GM21360 (cell line): ENCODE measurements at regions not wholly inside any gene's neighbourhood (a gene's known extent, or its start where the extent isn't known, plus 50 kb on each side); places are given as distances from the start of the nearest gene placed in this dataset.
A peak's percentile ranks its signal among the peaks of the same experiment; 100 is the strongest.

Experiments used
- ATAC-seq: cut with Tn5 transposase; IDR thresholded peaks from one replicate; pipeline ENCODE4 v1.9.1; 2021; ENCODE audit warnings: mild to moderate bottlenecking, moderate library complexity; ENCODE audit not compliant: unreplicated experiment

DNA sequence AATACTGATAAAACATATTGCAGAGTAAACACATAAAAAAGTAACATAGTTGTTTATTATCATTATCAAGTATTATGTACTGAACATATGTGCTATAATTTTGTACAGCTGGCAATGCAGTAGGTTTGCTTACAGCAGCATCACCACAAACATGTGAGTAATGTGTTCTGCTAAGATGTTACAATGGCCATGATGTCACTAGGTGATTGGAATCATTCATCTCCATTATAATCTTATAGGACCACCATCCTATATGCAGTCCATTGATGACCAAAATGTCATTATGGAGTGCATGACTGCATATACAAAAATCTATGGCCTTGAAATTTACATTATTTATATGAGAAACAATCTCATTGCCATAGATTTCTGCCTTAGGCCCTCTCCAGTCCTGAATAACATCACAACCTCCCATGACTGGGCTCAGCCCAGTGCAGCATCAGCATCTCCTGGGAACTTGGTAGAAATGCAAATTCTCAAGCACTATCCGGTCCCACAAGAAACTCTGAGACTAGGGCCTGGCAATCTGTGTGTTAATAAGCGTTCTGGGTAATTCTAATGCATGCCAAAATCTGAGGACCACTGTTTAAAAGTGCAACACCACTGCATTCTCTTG, 352.0 kb upstream of the MARCKS start:
- no peak for ATAC-seq

GRCh38 chr6:113508249-113508648, 348.9 kb upstream of the MARCKS start:
- ATAC-seq = no peak

GRCh38 chr6:113511100-113511499, 346.0 kb upstream of the MARCKS start:
- ATAC-seq = no peak

GRCh38 chr6:113512576-113512975, 344.6 kb upstream of the MARCKS start:
- ATAC-seq = no peak

GRCh38 chr6:113513086-113513485, 344.1 kb upstream of the MARCKS start:
- ATAC-seq = no peak

DNA sequence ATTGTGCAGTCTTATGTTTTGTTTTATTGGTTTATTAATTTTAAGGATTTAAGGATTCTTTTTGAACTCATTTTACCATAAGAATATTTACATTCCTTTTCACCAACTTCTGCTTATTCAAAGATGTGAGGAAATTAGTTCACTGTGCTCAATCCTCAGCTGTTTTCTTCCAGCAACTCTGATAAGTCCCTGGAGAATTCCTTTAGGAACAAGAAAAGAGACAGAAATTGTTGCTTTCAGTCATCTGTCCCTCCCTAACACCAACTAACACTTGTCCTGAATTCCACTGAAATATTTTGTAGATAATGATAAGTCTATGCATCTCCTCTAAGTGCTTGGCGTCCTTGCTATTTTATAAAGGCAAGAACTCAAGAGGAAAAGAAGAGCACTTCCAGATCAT, 334.8 kb upstream of the MARCKS start:
- no peak for ATAC-seq

DNA sequence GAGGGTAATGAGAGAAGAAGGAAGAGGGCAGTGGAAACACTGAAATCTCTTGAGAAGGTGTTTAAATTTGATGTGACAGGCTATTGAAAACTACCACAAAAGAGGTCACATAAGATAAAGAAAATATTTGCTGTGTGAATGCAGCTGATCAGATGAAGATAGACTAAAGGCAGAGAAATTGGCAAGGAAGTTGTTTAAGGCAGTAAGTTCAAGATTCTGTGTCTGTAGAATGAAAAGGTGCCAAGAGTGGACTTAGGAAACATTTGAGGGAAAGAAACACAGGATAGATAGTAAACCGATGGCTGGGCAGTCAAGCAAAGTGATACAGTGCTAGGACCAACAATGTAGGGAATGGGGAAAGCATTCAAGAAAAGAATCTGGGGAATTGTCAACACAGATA, 332.3 kb upstream of the MARCKS start:
- no peak for ATAC-seq

DNA sequence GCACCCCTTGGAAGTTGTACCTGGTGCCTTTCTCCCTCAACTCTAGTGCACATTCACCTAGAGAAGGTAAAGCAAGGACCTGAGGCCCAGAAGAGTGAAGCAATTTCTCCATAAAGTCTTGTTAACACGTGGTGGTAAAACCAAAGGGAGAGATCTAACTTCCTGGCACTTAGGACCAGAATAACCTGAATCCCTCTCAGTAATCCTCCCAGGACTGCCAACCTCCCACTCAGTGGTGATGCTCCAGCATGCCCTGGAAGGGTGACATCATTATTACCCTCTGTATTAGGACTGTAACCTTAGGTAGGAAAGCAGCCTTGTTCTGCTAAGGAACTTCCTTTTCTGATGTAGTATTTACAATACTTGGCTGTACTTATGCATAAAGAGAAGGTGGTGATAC, 330.6 kb upstream of the MARCKS start:
- no peak for ATAC-seq

- no peak for ATAC-seq
Measured at GRCh38 chr6:113526995-113527394, 330.1 kb upstream of the MARCKS start.

DNA sequence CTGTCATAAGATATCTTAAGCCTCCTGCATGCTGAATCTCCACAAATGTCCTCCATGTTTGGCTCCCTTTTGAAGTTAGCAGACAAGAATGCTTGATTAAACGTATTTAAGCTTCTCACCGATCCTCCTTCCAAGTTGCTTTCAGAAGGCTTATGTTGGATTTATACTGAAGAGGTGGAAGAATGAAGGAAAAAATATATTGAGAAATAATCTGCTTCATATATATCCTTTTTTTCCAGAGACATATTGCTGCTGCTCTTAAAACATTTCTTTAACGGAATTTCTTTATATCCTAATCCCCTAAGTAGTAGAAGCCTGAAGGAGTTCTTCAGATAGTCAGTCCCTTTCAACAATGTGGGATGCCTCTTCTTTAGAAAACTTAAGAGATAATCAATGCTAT, 329.0 kb upstream of the MARCKS start:
- ATAC-seq = no peak

DNA sequence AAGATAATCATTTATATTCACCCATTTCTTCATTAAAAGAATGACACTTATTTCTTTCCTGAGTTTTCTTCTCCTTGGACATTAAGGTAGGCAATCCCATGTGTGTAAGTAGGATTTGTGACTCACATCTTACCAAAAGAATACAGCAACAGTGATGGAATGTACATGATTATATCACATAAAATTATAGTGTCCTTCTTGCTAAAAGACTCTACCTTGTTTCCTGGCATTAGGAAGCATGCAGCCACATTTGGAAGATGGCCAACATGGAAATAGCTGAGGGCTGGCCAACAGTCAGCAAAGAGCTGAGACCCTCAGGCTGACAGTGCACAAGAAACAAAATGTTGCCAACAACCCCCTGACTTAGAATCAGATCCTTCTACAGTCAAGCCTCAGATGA, 327.9 kb upstream of the MARCKS start:
- no peak for ATAC-seq

GRCh38 chr6:113529879-113530278, 327.3 kb upstream of the MARCKS start:
- ATAC-seq = no peak

GRCh38 chr6:113530769-113531168, 326.4 kb upstream of the MARCKS start:
- ATAC-seq = no peak

DNA sequence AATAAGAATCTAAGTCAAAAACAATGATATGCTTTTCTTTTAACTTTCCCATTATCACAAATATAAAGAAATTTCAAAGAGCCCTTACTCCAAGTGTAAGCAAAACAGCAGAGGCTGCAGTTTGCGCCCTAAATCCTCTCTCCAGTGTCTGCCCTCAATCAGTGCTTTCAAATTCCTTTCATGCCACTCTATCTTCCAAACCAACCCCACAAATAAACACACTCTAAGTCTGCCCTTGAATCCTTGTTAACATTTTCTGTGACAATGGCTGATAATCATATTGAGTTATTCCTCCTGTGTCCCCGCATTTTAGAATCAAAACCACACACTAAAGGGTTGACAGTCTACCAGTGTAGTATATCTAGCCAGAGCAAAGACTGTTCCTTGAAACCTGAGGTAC, 317.9 kb upstream of the MARCKS start:
- no peak for ATAC-seq

DNA sequence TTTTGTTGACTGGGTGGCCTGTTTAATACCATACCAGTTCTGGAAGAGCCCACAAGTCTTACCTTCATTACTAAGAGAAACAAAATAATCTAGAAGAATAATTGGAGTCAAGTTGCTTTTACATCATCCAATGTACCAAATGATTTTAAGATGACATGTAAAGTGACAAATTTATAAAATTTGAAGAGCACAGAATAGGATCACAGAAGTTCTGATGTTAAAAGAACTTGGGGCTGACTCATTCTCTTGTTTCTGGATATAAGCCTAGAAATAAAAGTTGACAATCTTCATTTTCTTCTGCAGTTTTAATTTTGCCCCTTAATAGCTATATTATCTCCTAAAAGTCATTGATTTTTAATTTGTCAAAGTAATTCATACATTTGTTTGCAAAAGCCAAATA, 317.5 kb upstream of the MARCKS start:
- ATAC-seq = no peak

- no peak for ATAC-seq
Measured at GRCh38 chr6:113540466-113540865, 316.7 kb upstream of the MARCKS start.

DNA sequence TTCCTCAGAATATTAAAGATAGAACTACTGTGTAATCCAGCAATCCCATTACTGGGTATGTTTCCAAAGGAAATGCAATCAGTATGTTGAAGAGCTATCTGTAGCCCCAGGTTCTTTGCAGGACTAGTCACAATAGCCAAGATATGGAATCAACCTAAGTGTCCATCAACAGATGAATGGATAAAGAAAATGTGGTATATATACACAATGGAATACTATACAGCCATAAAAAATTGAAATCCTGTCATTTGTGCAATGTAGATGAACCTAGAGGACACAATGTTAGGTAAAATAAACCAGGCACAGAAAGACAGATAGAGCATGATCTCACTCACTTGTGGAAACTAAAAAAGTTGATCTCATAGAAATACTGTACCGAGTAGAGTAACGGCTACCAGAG, 306.0 kb upstream of the MARCKS start:
- ATAC-seq = no peak

DNA sequence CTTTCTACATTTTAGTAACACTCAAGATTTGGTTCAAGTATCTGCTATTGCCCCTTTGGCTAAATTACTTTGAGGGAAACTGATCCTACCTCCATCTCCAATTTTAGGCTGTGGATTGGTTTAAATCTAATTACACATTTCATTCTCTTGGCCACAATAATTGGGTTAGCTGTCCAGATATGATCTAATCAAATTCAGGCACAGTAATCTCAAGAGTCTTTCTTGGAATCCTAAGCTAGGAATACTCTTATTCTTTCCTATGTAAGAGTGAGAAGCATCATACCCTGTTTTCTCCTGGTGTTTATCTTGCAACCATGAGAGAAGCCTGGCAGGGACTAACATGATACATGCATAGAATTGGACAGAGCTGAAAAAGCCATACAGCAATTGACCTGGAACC, 300.4 kb upstream of the MARCKS start:
- no peak for ATAC-seq

- ATAC-seq = no peak
Measured at GRCh38 chr6:113558431-113558830, 298.7 kb upstream of the MARCKS start.

DNA sequence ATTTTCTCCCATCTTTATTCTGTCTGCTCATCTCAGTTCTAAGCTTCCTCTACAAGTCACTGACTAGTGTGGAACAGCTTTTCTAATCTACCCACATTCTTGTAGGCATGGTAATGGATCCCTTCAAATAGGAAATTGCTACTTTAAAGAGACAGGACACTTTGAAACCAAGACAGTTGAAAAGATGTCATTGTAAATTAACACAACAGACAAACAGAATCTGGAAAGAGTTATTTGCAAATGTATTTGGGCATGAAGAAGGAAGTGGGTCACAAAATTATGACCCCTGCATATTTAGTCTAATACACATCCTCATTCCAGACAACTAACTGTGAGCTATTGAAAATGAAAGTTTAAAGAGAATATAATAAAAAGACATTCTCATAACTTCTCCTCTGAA, 298.2 kb upstream of the MARCKS start:
- no peak for ATAC-seq

GRCh38 chr6:113560376-113560775, 296.8 kb upstream of the MARCKS start:
- no peak for ATAC-seq

DNA sequence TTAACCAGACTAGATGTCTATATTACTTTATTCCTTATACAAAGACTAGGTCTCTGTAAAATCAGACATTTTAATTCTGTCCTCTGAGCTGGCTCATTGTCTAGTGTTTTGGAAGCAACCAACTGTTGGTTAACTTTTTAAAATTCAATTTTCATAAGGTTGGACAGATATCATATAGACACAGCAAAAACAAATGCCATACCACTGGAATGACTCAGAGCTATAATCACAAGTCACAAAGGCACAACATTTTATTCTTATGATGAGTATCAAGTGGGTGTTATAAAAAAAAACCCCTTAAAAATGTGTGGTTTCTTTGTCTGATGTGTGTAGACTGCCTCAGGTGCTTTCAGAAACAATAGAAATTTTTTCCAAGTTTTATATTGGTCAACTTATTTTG, 296.2 kb upstream of the MARCKS start:
- ATAC-seq = no peak

- ATAC-seq = peak; percentile 39
Measured at GRCh38 chr6:113562248-113562647, 294.9 kb upstream of the MARCKS start.
